Keratinocyte (primary cell): ENCODE measurements at regions not wholly inside any gene's neighbourhood (a gene's known extent, or its start where the extent isn't known, plus 50 kb on each side); places are given as distances from the start of the nearest gene placed in this dataset.

ENCODE experiments used
- DNase-seq: peaks from one replicate; pipeline ENCODE4 v3.0.0-alpha.2; 2011; ENCODE audit warnings: low read depth, missing footprints, low spot score
- FAIRE-seq: peaks from 2 replicates; lab custom pipeline; 2011; peaks lifted over from hg19 to GRCh38; lab: Jason Lieb, UNC
- H2AFZ ChIP-seq: 2 replicates; pipeline ENCODE4 v1.6.0; 2012; ENCODE audit warnings: low read length, control low read depth, inconsistent platforms; ENCODE audit not compliant: control insufficient read depth
- H3K27ac ChIP-seq: 2 replicates; pipeline ENCODE4 v1.5.1; 2011; ENCODE audit warnings: low read length; ENCODE audit not compliant: control insufficient read depth, insufficient read depth
- H3K27me3 ChIP-seq: 3 replicates; pipeline ENCODE4 v1.6.0; 2011; ENCODE audit warnings: low read length; ENCODE audit not compliant: control insufficient read depth, insufficient read depth; ENCODE audit errors: extremely low read depth
- H3K36me3 ChIP-seq, 2 experiments: 2 replicates in 1 of 2; 3 replicates in 1 of 2; pipeline ENCODE4 v1.5.1; 2011; ENCODE audit warnings: low read length in 2 of 2, mild to moderate bottlenecking in 1 of 2; ENCODE audit not compliant: control insufficient read depth in 2 of 2, insufficient read depth in 2 of 2; ENCODE audit errors: extremely low read depth in 1 of 2
- H3K4me1 ChIP-seq: 3 replicates; pipeline ENCODE4 v1.5.1; 2011; ENCODE audit warnings: low read length; ENCODE audit not compliant: control insufficient read depth, insufficient read depth; ENCODE audit errors: extremely low read depth
- H3K4me2 ChIP-seq: 3 replicates; pipeline ENCODE4 v1.6.0; 2011; ENCODE audit warnings: low read depth, low read length; ENCODE audit not compliant: control insufficient read depth, insufficient read depth; ENCODE audit errors: extremely low read depth
- H3K4me3 ChIP-seq, 3 experiments: fragments of 200-600 bp in 1 of 3; sonication (generic) in 1 of 3; 2 replicates in 2 of 3; 3 replicates in 1 of 3; pipeline ENCODE4 v1.5.1; 2011 to 2016; ENCODE audit warnings: low read length in 3 of 3, mild to moderate bottlenecking in 3 of 3, control low read depth in 2 of 3, inconsistent platforms in 1 of 3, low read depth in 1 of 3, mixed read lengths in 1 of 3, mixed run types in 1 of 3, moderate library complexity in 1 of 3; ENCODE audit not compliant: control insufficient read depth in 2 of 3, insufficient read depth in 2 of 3; ENCODE audit errors: extremely low read depth in 1 of 3
- H3K79me2 ChIP-seq: 2 replicates; pipeline ENCODE4 v1.6.0; 2012; ENCODE audit warnings: low read length; ENCODE audit not compliant: control insufficient read depth, insufficient read depth
- H3K9ac ChIP-seq: 3 replicates; pipeline ENCODE4 v1.6.0; 2011; ENCODE audit warnings: low read length; ENCODE audit not compliant: control insufficient read depth, insufficient read depth; ENCODE audit errors: extremely low read depth
- H3K9me1 ChIP-seq: 3 replicates; pipeline ENCODE4 v1.6.0; 2011; ENCODE audit warnings: low read length; ENCODE audit not compliant: control insufficient read depth, insufficient read depth; ENCODE audit errors: extremely low read depth
- H3K9me3 ChIP-seq: 2 replicates; pipeline ENCODE4 v1.5.1; 2012; ENCODE audit warnings: low read depth, low read length; ENCODE audit not compliant: control insufficient read depth
- H4K20me1 ChIP-seq: 3 replicates; pipeline ENCODE4 v1.6.0; 2011; ENCODE audit warnings: low read length; ENCODE audit not compliant: control insufficient read depth, insufficient read depth; ENCODE audit errors: extremely low read depth
- CTCF ChIP-seq, 3 experiments: IDR thresholded peaks in 1 of 3; conservative IDR thresholded peaks in 1 of 3; optimal IDR thresholded peaks in 1 of 3; 2 replicates in 2 of 3; 3 replicates in 1 of 3; pipeline versions ENCODE3 to v1.5.1; 2011; ENCODE audit warnings: low read length in 3 of 3, mild to moderate bottlenecking in 3 of 3, moderate library complexity in 2 of 3, control low read depth in 1 of 3, inconsistent platforms in 1 of 3; ENCODE audit not compliant: insufficient read depth in 2 of 3; ENCODE audit errors: extremely low read depth in 1 of 3
- EZH2 ChIP-seq: IDR thresholded peaks from one replicate; pipeline ENCODE4 v1.6.1; 2012; ENCODE audit warnings: inconsistent platforms, mild to moderate bottlenecking, low read length, moderate library complexity
- dilution Hi-C: fragments of 300-500 bp; cut with MboI; formaldehyde crosslinking; loops from one replicate; pipeline ENCODE4 v1.7.0; 2020; ENCODE audit warnings: low sequenced_read_pairs; ENCODE audit not compliant: extremely low pct_ligation_motif_present

DNA sequence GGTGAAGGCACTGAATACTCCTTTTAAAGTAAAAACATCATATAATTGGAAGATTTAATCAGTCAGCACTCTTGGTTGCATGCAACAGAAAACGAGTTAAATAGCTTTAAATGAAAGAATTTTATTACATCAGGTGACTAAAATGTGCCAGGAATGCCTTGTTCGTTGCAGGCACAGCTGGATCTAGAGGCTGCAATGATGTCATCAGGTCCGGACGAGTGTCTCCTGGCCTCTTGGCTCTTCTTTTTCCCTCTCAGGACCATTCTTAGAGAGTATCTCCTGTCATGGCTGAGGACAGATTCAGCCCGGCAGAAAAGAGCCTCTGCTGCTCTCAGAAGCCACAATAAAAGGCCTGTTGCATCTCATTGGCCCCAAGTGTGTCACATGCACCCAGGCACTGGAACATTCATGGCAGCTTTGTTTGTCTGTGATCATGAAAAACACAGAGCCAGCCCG lies 510.7 kb upstream of the SULF2 start:
- H3K27me3 ChIP-seq: no peaks in the 10 kb centered on the region
- no peaks in the 10 kb centered on the region for H3K79me2 ChIP-seq
- FAIRE-seq (no peak), DNase-seq (no peak)
- dilution Hi-C loops: loop anchor here (10.0 to 25.0 kb wide), 2 partner anchors 281 to 509 kb away; partner anchors contain the start of gene SULF2
- no peak for TF ChIP-seq EZH2
- TF ChIP-seq CTCF (optimal IDR thresholded peaks at IDR 0.05 in 1 of 3, IDR thresholded peaks at IDR 0.05 in 1 of 3, conservative IDR thresholded peaks at IDR 0.05 in 1 of 3; ENCODE audit: extremely low read depth in 1 of 3, insufficient read depth in 2 of 3, low read length in 3 of 3): no peak
- no peak overlapping the region for H3K4me2 ChIP-seq
- H3K9me3 ChIP-seq: no peaks in the 10 kb centered on the region
- H3K4me3 ChIP-seq: no peak overlapping the region
- H3K9me1 ChIP-seq: no peaks in the 10 kb centered on the region
- H3K27ac ChIP-seq: no peak overlapping the region
- H4K20me1 ChIP-seq: no peaks in the 10 kb centered on the region
- peaks cover 32% of the 10 kb centered on the region for H3K4me1 ChIP-seq
- no peak overlapping the region for H2AFZ ChIP-seq
- H3K9ac ChIP-seq: no peak overlapping the region
- no peaks in the 10 kb centered on the region for H3K36me3 ChIP-seq

DNA sequence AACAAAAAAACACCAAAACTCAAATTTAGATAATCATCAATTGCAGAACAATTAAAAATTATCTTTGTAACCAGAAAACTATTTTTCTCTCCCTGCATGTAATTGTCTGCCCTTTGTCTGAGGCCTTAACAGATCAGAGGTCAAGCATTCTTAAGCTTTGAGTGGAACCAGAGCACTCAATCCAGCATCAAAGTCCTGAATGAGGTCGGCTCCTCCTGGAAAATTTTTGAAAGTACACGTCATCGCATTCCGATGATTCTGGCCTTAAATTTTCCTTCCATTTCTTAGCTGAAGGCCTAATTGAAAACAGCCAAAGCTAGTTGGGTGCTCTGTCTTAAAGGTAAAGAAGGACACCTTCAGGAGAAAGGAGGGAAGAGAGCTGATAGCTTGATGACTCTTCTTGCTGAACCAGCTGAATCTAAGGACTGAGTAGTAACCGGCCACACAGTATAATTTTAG lies 510.2 kb upstream of the SULF2 start:
- H3K4me3 ChIP-seq: no peak overlapping the region
- TF ChIP-seq EZH2 (no peak), CTCF (optimal IDR thresholded peaks at IDR 0.05 in 1 of 3, IDR thresholded peaks at IDR 0.05 in 1 of 3, conservative IDR thresholded peaks at IDR 0.05 in 1 of 3; ENCODE audit: extremely low read depth in 1 of 3, insufficient read depth in 2 of 3, low read length in 3 of 3) (peak; percentile 44 to 65 (median 56))
- H3K4me1 ChIP-seq: peaks cover 32% of the 10 kb centered on the region
- H3K4me2 ChIP-seq: peak overlapping the region; percentile 29
- no peaks in the 10 kb centered on the region for H4K20me1 ChIP-seq
- H3K27ac ChIP-seq: no peak overlapping the region
- no peaks in the 10 kb centered on the region for H3K9me1 ChIP-seq
- FAIRE-seq (peak; percentile 79), DNase-seq (no peak)
- H3K9ac ChIP-seq: no peak overlapping the region
- no peaks in the 10 kb centered on the region for H3K79me2 ChIP-seq
- H3K27me3 ChIP-seq: no peaks in the 10 kb centered on the region
- dilution Hi-C loops: loop anchor here (10.0 to 25.0 kb wide), 2 partner anchors 281 to 508 kb away; partner anchors contain the start of gene SULF2
- H2AFZ ChIP-seq: no peak overlapping the region
- no peaks in the 10 kb centered on the region for H3K9me3 ChIP-seq
- H3K36me3 ChIP-seq: no peaks in the 10 kb centered on the region
